WTC11 (cell line): ENCODE measurements at regions not wholly inside any gene's neighbourhood (a gene's known extent, or its start where the extent isn't known, plus 50 kb on each side); places are given as distances from the start of the nearest gene placed in this dataset.

ENCODE experiments used
- ATAC-seq: fragments of 200-7000 bp; cut with Tn5 transposase; 2 replicates; pipeline ENCODE4 v1.10.0; 2021; ENCODE audit warnings: mild to moderate bottlenecking, moderate library complexity
- CTCF ChIA-PET: fragments of 300-600 bp; sonication (Branson Sonifier 250); formaldehyde crosslinking; loops from one replicate; lab custom pipeline; 2021; ENCODE audit warnings: antibody characterized with exemption; lab: Charles Lee
- POLR2A ChIA-PET: fragments of 350-600 bp; sonication (Branson Sonifier 250); formaldehyde crosslinking; loops from one replicate; lab custom pipeline; 2021; ENCODE audit warnings: antibody characterized with exemption; lab: Charles Lee
- DNase-seq: peaks from one replicate; pipeline ENCODE4 v3.0.0; 2021; ENCODE audit warnings: low spot score
- H3K27ac Mint-ChIP-seq: 2 replicates; pipeline ENCODE4 v1.8.0; 2021; ENCODE audit warnings: mixed read lengths
- H3K27me3 Mint-ChIP-seq: 2 replicates; pipeline ENCODE4 v1.8.0; 2021; ENCODE audit warnings: low read depth, mild to moderate bottlenecking, moderate library complexity, mixed read lengths
- H3K36me3 Mint-ChIP-seq: 2 replicates; pipeline ENCODE4 v1.8.0; 2021; ENCODE audit warnings: mixed read lengths
- H3K4me1 Mint-ChIP-seq: 2 replicates; pipeline ENCODE4 v1.8.0; 2022; ENCODE audit warnings: mixed read lengths
- H3K4me3 Mint-ChIP-seq: 2 replicates; pipeline ENCODE4 v1.8.0; 2021; ENCODE audit warnings: mild to moderate bottlenecking, moderate library complexity, mixed read lengths
- H3K9me3 Mint-ChIP-seq: 2 replicates; pipeline ENCODE4 v1.8.0; 2021; ENCODE audit warnings: mixed read lengths
- ATF1 ChIP-seq: sonication (generic); formaldehyde crosslinking; IDR thresholded peaks from 2 replicates; pipeline ENCODE4 v1.8.1; 2023; ENCODE audit warnings: mild to moderate bottlenecking, moderate library complexity, missing genetic modification reagents
- CBFB ChIP-seq: sonication (generic); formaldehyde crosslinking; IDR thresholded peaks from 2 replicates; pipeline ENCODE4 v1.8.1; 2022; ENCODE audit warnings: mild to moderate bottlenecking, low read depth, missing genetic modification reagents
- CREB1 ChIP-seq: sonication (generic); formaldehyde crosslinking; IDR thresholded peaks from 2 replicates; pipeline ENCODE4 v1.8.0; 2023; ENCODE audit warnings: mild to moderate bottlenecking, missing genetic modification reagents
- ELF4 ChIP-seq: sonication (generic); formaldehyde crosslinking; IDR thresholded peaks from 2 replicates; pipeline ENCODE4 v1.8.1; 2022; ENCODE audit warnings: low read depth, mild to moderate bottlenecking, moderate library complexity, missing genetic modification reagents
- FOXK1 ChIP-seq: sonication (generic); formaldehyde crosslinking; IDR thresholded peaks from 2 replicates; pipeline ENCODE4 v1.8.0; 2022; ENCODE audit warnings: mild to moderate bottlenecking, moderate library complexity, missing genetic modification reagents
- GRHL2 ChIP-seq: fragments of 250-450 bp; sonication (Bioruptor Pico); IDR thresholded peaks from 2 replicates; pipeline ENCODE4 v1.8.0; 2022; ENCODE audit warnings: mild to moderate bottlenecking, moderate library complexity; ENCODE audit not compliant: insufficient replicate concordance, severe bottlenecking
- HMGA2 ChIP-seq: fragments of 250-450 bp; sonication (Bioruptor Pico); IDR thresholded peaks from 2 replicates; pipeline ENCODE4 v1.4.0; 2021; ENCODE audit warnings: mild to moderate bottlenecking, moderate library complexity
- MXD4 ChIP-seq: fragments of 250-450 bp; sonication (Bioruptor Pico); IDR thresholded peaks from 2 replicates; pipeline ENCODE4 v1.8.0; 2021; ENCODE audit warnings: mild to moderate bottlenecking, moderate library complexity, borderline replicate concordance
- MYBL2 ChIP-seq: sonication (generic); formaldehyde crosslinking; IDR thresholded peaks from 2 replicates; pipeline ENCODE4 v1.8.1; 2023; ENCODE audit warnings: mild to moderate bottlenecking, moderate library complexity, missing genetic modification reagents
- SMAD3 ChIP-seq: sonication (generic); formaldehyde crosslinking; IDR thresholded peaks from 2 replicates; pipeline ENCODE4 v1.8.0; 2022; ENCODE audit warnings: missing genetic modification reagents, mild to moderate bottlenecking, borderline replicate concordance
- SMAD4 ChIP-seq: sonication (generic); formaldehyde crosslinking; IDR thresholded peaks from 2 replicates; pipeline ENCODE4 v1.8.0; 2022; ENCODE audit warnings: mild to moderate bottlenecking, missing genetic modification reagents
- SOX15 ChIP-seq: fragments of 250-450 bp; sonication (Bioruptor Pico); IDR thresholded peaks from 2 replicates; pipeline ENCODE4 v1.9.0; 2021; ENCODE audit warnings: mild to moderate bottlenecking
- ZBTB21 ChIP-seq: sonication (generic); formaldehyde crosslinking; IDR thresholded peaks from 2 replicates; pipeline ENCODE4 v1.8.1; 2023; ENCODE audit warnings: mild to moderate bottlenecking, missing genetic modification reagents, borderline replicate concordance
- ZNF219 ChIP-seq: sonication (generic); formaldehyde crosslinking; IDR thresholded peaks from 2 replicates; pipeline ENCODE4 v1.8.0; 2023; ENCODE audit warnings: missing genetic modification reagents, mild to moderate bottlenecking, borderline replicate concordance
- ZNF396 ChIP-seq: fragments of 250-450 bp; sonication (Bioruptor Pico); IDR thresholded peaks from 2 replicates; pipeline ENCODE4 v1.8.0; 2021; ENCODE audit warnings: mild to moderate bottlenecking, moderate library complexity, borderline replicate concordance
- ZNF416 ChIP-seq: fragments of 250-450 bp; sonication (Bioruptor Pico); IDR thresholded peaks from 2 replicates; pipeline ENCODE4 v1.9.0; 2021; ENCODE audit warnings: mild to moderate bottlenecking, inconsistent platforms
- TF ChIP-seq, protein P1 (sequence below): fragments of 250-450 bp; sonication (Bioruptor Pico); IDR thresholded peaks from 2 replicates; pipeline ENCODE4 v1.9.0; 2021; ENCODE audit warnings: moderate library complexity, mild to moderate bottlenecking, inconsistent platforms, borderline replicate concordance
- TF ChIP-seq, protein P2 (sequence below): fragments of 250-450 bp; sonication (Bioruptor Pico); IDR thresholded peaks from 2 replicates; pipeline ENCODE4 v1.8.0; 2021; ENCODE audit warnings: mild to moderate bottlenecking
- TF ChIP-seq, protein P3 (sequence below): sonication (generic); formaldehyde crosslinking; IDR thresholded peaks from 2 replicates; pipeline ENCODE4 v1.8.0; 2022; ENCODE audit warnings: mild to moderate bottlenecking, missing genetic modification reagents
- TF ChIP-seq, protein P4 (sequence below): fragments of 200-600 bp; IDR thresholded peaks from 2 replicates; pipeline ENCODE4 v1.8.0; 2022; ENCODE audit warnings: antibody characterized with exemption
- TF ChIP-seq, protein P5 (sequence below): fragments of 250-450 bp; sonication (Bioruptor Pico); conservative IDR thresholded peaks from 2 replicates; pipeline ENCODE4 v1.9.0; 2021; ENCODE audit warnings: mild to moderate bottlenecking

DNA sequence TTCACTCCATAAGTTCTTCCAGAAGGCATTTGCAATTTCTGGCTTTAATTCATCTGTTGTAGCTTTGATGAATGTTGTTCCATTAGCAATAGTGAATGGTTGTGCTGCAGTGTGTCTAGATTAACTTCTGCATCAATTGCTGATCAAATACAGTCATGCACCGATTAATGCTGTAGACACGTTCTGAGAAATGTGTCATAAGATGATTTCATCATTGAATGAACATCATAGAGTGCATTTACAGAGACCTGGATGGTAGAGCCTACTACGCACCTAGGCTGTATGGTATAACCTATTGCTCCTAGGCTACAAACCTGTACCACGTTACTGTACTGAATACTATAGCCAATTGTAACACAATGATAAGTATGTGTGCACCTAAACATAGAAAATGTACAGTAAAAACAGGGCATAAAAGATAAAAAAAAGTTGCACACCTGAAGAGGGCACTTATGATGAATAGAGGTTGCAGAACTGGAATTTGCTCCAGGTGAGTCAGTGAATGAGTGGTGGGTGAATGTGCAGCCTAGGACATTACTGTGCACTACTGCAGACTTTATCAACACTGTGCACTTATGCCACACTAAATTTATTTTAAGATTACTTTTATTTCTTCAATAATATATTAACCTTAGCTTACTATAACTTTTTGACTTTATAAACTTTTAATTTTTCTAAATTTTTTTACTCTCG, 170.7 kb downstream of the HERPUD2 start (continued):
- TF ChIP-seq, protein P1, sequence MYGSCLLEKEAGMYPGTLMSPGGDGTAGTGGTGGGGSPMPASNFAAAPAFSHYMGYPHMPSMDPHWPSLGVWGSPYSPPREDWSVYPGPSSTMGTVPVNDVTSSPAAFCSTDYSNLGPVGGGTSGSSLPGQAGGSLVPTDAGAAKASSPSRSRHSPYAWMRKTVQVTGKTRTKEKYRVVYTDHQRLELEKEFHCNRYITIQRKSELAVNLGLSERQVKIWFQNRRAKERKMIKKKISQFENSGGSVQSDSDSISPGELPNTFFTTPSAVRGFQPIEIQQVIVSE (CRISPR knock-in tag) = no peak
- no peak for TF ChIP-seq HMGA2 (CRISPR knock-in tag)
- TF ChIP-seq CREB1 = no peak
- no peak for TF ChIP-seq SMAD4 (CRISPR knock-in tag)

DNA sequence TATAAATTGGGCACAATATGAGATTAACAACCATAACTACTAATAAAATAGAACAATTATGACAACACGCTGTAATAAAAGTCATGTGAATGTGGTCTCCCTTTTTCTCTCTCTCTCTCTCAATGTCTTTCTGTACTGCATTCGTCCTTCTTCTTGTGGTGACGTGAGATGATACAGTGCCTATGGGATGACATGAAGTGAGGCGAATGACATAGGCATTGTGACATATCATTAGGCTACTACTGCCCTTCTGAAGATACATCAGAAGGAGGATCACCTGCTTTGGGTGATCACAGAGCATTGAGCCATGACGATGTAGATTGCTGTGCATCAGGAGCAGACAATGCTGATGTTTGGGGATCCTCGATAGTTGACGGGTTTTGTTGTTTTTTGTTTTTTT, 171.6 kb downstream of the HERPUD2 start:
- DNase-seq (no peak), ATAC-seq (no peak)
- TF ChIP-seq ZBTB21 (no peak), ZNF219 (CRISPR knock-in tag) (no peak), SOX15 (no peak), ZNF396 (CRISPR knock-in tag) (no peak), FOXK1 (CRISPR knock-in tag) (no peak), CBFB (CRISPR knock-in tag) (no peak), GRHL2 (no peak), ELF4 (CRISPR knock-in tag) (no peak), SMAD3 (CRISPR knock-in tag) (no peak), ATF1 (CRISPR knock-in tag) (no peak), SMAD4 (CRISPR knock-in tag) (no peak), MXD4 (no peak), ZNF416 (CRISPR knock-in tag) (no peak), MYBL2 (CRISPR knock-in tag) (no peak)
- TF ChIP-seq, protein P2, sequence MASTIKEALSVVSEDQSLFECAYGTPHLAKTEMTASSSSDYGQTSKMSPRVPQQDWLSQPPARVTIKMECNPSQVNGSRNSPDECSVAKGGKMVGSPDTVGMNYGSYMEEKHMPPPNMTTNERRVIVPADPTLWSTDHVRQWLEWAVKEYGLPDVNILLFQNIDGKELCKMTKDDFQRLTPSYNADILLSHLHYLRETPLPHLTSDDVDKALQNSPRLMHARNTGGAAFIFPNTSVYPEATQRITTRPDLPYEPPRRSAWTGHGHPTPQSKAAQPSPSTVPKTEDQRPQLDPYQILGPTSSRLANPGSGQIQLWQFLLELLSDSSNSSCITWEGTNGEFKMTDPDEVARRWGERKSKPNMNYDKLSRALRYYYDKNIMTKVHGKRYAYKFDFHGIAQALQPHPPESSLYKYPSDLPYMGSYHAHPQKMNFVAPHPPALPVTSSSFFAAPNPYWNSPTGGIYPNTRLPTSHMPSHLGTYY (CRISPR knock-in tag) = no peak
- TF ChIP-seq, protein P3, sequence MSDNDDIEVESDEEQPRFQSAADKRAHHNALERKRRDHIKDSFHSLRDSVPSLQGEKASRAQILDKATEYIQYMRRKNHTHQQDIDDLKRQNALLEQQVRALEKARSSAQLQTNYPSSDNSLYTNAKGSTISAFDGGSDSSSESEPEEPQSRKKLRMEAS (CRISPR knock-in tag) = no peak
- TF ChIP-seq, protein P4, sequence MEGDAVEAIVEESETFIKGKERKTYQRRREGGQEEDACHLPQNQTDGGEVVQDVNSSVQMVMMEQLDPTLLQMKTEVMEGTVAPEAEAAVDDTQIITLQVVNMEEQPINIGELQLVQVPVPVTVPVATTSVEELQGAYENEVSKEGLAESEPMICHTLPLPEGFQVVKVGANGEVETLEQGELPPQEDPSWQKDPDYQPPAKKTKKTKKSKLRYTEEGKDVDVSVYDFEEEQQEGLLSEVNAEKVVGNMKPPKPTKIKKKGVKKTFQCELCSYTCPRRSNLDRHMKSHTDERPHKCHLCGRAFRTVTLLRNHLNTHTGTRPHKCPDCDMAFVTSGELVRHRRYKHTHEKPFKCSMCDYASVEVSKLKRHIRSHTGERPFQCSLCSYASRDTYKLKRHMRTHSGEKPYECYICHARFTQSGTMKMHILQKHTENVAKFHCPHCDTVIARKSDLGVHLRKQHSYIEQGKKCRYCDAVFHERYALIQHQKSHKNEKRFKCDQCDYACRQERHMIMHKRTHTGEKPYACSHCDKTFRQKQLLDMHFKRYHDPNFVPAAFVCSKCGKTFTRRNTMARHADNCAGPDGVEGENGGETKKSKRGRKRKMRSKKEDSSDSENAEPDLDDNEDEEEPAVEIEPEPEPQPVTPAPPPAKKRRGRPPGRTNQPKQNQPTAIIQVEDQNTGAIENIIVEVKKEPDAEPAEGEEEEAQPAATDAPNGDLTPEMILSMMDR = no peak
- TF ChIP-seq, protein P5, sequence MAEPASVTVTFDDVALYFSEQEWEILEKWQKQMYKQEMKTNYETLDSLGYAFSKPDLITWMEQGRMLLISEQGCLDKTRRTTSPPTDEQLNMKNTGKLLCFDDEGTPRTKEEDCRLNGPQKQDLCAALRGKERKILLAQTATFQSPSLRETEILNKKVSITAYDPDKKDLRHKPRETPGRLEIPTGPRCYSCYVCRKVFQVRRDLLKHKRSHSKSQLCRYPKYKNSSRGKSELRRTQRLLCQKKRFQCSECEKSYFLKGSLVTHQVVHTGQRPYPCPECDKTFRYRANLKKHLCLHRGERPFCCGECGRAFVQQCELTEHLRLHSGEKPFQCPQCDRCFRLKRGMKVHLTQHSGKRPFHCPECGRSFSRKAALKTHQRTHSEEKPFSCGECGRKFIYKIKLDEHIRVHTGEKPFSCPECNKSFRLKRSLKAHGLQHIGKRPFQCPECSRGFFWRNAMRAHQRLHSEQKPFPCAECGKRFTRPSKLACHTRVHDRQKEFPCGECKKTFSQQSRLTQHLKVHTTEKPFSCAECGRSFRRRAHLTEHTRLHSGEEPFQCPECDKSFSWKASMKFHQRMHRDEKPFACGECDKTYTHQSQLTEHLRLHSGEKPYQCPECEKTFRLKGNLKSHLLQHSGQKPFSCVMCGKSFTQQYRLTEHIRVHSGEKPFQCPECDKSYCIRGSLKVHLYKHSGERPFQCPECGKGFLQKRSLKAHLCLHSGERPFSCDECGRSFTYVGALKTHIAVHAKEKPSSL (CRISPR knock-in tag) = no peak
- no peaks in the 10 kb centered on the region for H3K4me1 Mint-ChIP-seq
- no peak overlapping the region for H3K4me3 Mint-ChIP-seq
- H3K36me3 Mint-ChIP-seq = no peaks in the 10 kb centered on the region
- no peak overlapping the region for H3K27ac Mint-ChIP-seq
- H3K27me3 Mint-ChIP-seq = no peaks in the 10 kb centered on the region
- ChIA-PET POLR2A (no interaction called here), CTCF (no interaction called here)
- no peaks in the 10 kb centered on the region; the same call in 1 of the 2 replicates for H3K9me3 Mint-ChIP-seq
